ENCODE measurements at regions not wholly inside any gene's neighbourhood (a gene's known extent, or its start where the extent isn't known, plus 50 kb on each side); places are given as distances from the start of the nearest gene placed in this dataset.
"Not testable (repeated sequence)": the region's sequence is repeated elsewhere in the genome, so short reads cannot be mapped to it uniquely, and the experiment has no call there.

GRCh38 chr14:66005900-66006434, 480.2 kb upstream of the CCDC196 start:
- no peak for TF ChIP-seq CTCF (IDR thresholded peaks at IDR 0.05; ENCODE audit: insufficient read depth, low read length)
- no peak overlapping the region for H3K4me3 ChIP-seq (ENCODE audit: low read depth, low read length)
- no peak for DNase-seq (ENCODE audit: low read depth)

GRCh38 chr14:66008631-66009030, 477.5 kb upstream of the CCDC196 start:
- no peak for TF ChIP-seq CTCF (IDR thresholded peaks at IDR 0.05; ENCODE audit: insufficient read depth, low read length)
- DNase-seq (ENCODE audit: low read depth) = no peak
- no peak overlapping the region for H3K4me3 ChIP-seq (ENCODE audit: low read depth, low read length)

GRCh38 chr14:66009089-66009488, 477.1 kb upstream of the CCDC196 start:
- no peak overlapping the region for H3K4me3 ChIP-seq (ENCODE audit: low read depth, low read length)
- TF ChIP-seq CTCF (IDR thresholded peaks at IDR 0.05; ENCODE audit: insufficient read depth, low read length) = no peak
- peak; percentile 99 for DNase-seq (ENCODE audit: low read depth)

GRCh38 chr14:66010695-66011094, 475.5 kb upstream of the CCDC196 start:
- no peak for TF ChIP-seq CTCF (IDR thresholded peaks at IDR 0.05; ENCODE audit: insufficient read depth, low read length)
- no peak overlapping the region for H3K4me3 ChIP-seq (ENCODE audit: low read depth, low read length)
- DNase-seq (ENCODE audit: low read depth) = no peak

GRCh38 chr14:66011855-66012254, 474.3 kb upstream of the CCDC196 start:
- no peak for DNase-seq (ENCODE audit: low read depth)
- H3K4me3 ChIP-seq (ENCODE audit: low read depth, low read length) = no peak overlapping the region
- TF ChIP-seq CTCF (IDR thresholded peaks at IDR 0.05; ENCODE audit: insufficient read depth, low read length) = no peak

GRCh38 chr14:66013607-66014006, 472.6 kb upstream of the CCDC196 start:
- not testable (repeated sequence) for DNase-seq (ENCODE audit: low read depth); H3K4me3 ChIP-seq (ENCODE audit: low read depth, low read length)

GRCh38 chr14:66015071-66015780, 470.9 kb upstream of the CCDC196 start:
- DNase-seq (ENCODE audit: low read depth) = no peak
- TF ChIP-seq CTCF (IDR thresholded peaks at IDR 0.05; ENCODE audit: insufficient read depth, low read length) = no peak
- H3K4me3 ChIP-seq (ENCODE audit: low read depth, low read length) = no peak overlapping the region

All from fibroblast of the aortic adventitia (primary cell).